Stimulated activated effector memory CD8-positive, alpha-beta T cell treated with anti-CD3 and anti-CD28 coated beads, Interleukin-12 subunit alpha, Interleukin-12 subunit beta, amount 100 ng/mL, for 72 hours (primary cell): ENCODE measurements at regions not wholly inside any gene's neighbourhood (a gene's known extent, or its start where the extent isn't known, plus 50 kb on each side); places are given as distances from the start of the nearest gene placed in this dataset.
"Not testable (repeated sequence)": the region's sequence is repeated elsewhere in the genome, so short reads cannot be mapped to it uniquely, and the experiment has no call there.

Experiments used
- ATAC-seq: fragments of 150-1000 bp; cut with Tn5 transposase; 2 replicates; pipeline ENCODE4 v1.10.0; 2021
- DNase-seq, 2 donors: peaks; one replicate each; pipeline ENCODE4 v3.0.0; 2021 to 2022; ENCODE audit warnings: low spot score in 2 of 2
- H3K27ac Mint-ChIP-seq: one replicate; pipeline ENCODE4 v1.8.0; 2022; ENCODE audit warnings: mild to moderate bottlenecking, mixed read lengths
- H3K36me3 Mint-ChIP-seq: one replicate; pipeline ENCODE4 v1.8.0; 2022; ENCODE audit warnings: mild to moderate bottlenecking, mixed read lengths
- H3K4me1 Mint-ChIP-seq: one replicate; pipeline ENCODE4 v1.8.0; 2022; ENCODE audit warnings: mixed read lengths
- H3K4me3 Mint-ChIP-seq: one replicate; pipeline ENCODE4 v1.8.0; 2022; ENCODE audit warnings: mild to moderate bottlenecking, mixed read lengths
- H3K9me3 Mint-ChIP-seq: one replicate; pipeline ENCODE4 v1.8.0; 2022; ENCODE audit warnings: mixed read lengths

- DNase-seq = no peak
- ATAC-seq = no peak
- Mint-ChIP-seq H3K9me3 (peaks cover 6% of the 10 kb centered on the region), H3K27ac (no peak overlapping the region), H3K36me3 (no peaks in the 10 kb centered on the region), H3K4me1 (no peaks in the 10 kb centered on the region), H3K4me3 (no peak overlapping the region)
Observed at GRCh38 chr2:31710121-31710520, 129.4 kb upstream of the SRD5A2 start.

DNA sequence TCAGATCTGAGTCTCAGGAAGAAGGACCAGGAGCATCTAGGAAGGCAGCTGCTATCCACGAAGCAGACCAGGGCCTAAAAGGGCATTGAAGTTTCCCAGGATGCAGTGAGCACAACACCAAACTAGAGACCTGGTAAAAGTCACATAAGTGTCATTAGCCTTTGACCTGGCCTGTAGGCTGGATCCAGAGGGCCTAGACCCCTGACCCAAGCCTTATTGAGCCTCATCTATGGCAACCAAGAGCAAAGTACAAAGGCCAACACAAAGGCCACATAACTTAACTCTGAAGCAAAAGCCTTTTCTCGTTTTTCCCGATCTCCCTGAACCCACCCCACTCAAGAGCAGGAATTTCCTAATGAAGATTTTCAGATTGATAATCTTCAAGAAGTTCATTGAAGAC is 127.3 kb upstream of the SRD5A2 start:
- no peaks in the 10 kb centered on the region for H3K9me3 Mint-ChIP-seq
- no peak overlapping the region for H3K4me3 Mint-ChIP-seq
- no peaks in the 10 kb centered on the region for H3K36me3 Mint-ChIP-seq
- ATAC-seq (no peak), DNase-seq (no peak)
- H3K4me1 Mint-ChIP-seq = no peaks in the 10 kb centered on the region
- H3K27ac Mint-ChIP-seq = no peak overlapping the region

DNA sequence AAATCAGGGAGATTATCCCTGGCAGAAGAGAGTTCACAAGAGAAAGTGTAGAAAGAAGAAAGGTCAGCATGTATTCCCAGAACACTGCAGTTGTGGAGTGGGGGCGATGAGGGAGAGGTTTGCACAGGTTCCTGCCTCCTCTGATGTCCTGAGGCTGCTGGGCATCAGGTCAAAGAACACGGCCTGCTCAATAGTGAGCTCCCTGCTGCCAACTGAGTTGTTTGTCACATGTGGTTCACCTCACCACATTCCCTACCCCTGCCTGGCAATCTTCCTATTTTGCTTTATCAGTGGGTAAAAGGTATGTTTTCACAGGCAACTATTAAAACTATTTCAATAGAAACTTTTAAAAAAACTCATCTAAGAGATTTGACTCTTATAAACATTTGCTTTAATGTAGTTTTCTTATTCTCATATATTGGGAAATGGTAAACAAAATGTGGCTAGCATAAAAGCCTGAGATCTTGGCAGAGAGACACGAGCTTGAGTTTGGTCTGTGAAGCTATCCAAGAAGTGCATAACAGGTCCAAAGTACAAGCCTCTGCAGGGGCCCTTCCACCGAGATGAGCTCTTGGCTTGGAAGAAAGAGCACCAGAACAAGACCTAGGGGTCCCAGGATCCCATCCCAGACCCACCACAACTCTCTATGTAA is 123.9 kb upstream of the SRD5A2 start:
- Mint-ChIP-seq H3K4me1 (no peaks in the 10 kb centered on the region), H3K9me3 (peaks cover 7% of the 10 kb centered on the region), H3K36me3 (no peaks in the 10 kb centered on the region), H3K4me3 (no peak overlapping the region), H3K27ac (no peak overlapping the region)
- ATAC-seq (no peak), DNase-seq (no peak)

- H3K4me1 Mint-ChIP-seq = no peaks in the 10 kb centered on the region
- H3K4me3 Mint-ChIP-seq = no peak overlapping the region
- no peak for DNase-seq
- ATAC-seq = no peak
- H3K36me3 Mint-ChIP-seq = no peaks in the 10 kb centered on the region
- H3K27ac Mint-ChIP-seq = no peak overlapping the region
- H3K9me3 Mint-ChIP-seq = peaks cover 11% of the 10 kb centered on the region
Observed at GRCh38 chr2:31703253-31703652, 122.5 kb upstream of the SRD5A2 start.

GRCh38 chr2:31698722-31699121 is 118.0 kb upstream of the SRD5A2 start:
- no peaks in the 10 kb centered on the region for H3K36me3 Mint-ChIP-seq
- H3K27ac Mint-ChIP-seq = no peak overlapping the region
- DNase-seq (no peak), ATAC-seq (no peak)
- no peak overlapping the region for H3K4me3 Mint-ChIP-seq
- H3K9me3 Mint-ChIP-seq = peaks cover 26% of the 10 kb centered on the region
- no peaks in the 10 kb centered on the region for H3K4me1 Mint-ChIP-seq

- no peak for DNase-seq
- H3K27ac Mint-ChIP-seq = no peak overlapping the region
Observed at GRCh38 chr2:31696068-31696467, 115.3 kb upstream of the SRD5A2 start.

GRCh38 chr2:31694444-31694843 is 113.7 kb upstream of the SRD5A2 start:
- Mint-ChIP-seq H3K9me3 (peaks cover 27% of the 10 kb centered on the region), H3K4me3 (no peak overlapping the region), H3K36me3 (no peaks in the 10 kb centered on the region), H3K27ac (no peak overlapping the region), H3K4me1 (no peaks in the 10 kb centered on the region)
- no peak for DNase-seq
- ATAC-seq = no peak

More at GRCh38 chr2:31696068-31696467, 115.3 kb upstream of the SRD5A2 start:
- Mint-ChIP-seq H3K36me3 (no peaks in the 10 kb centered on the region), H3K4me3 (no peak overlapping the region), H3K9me3 (peaks cover 32% of the 10 kb centered on the region), H3K4me1 (no peaks in the 10 kb centered on the region)
- ATAC-seq = no peak

DNA sequence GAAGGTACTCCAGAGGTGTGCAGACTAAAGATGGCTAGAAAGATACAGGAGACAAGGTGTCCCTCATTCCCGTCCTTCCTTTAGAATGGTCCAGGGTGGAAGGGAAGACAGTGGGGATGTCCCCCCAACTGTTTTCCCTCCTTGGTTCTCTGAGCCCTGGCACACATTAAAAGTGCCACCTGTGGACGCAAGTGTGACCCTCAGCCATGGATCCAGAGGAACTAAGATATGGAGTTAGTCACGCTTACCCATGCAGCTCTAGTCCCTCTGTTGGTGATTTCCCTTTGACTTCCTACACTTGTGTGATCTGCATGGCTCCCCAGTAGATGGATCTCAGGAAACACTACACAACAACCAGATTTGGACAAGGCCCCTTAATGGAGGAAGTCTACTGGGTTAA is 113.1 kb upstream of the SRD5A2 start:
- Mint-ChIP-seq H3K27ac (no peak overlapping the region), H3K36me3 (no peaks in the 10 kb centered on the region), H3K4me1 (no peaks in the 10 kb centered on the region), H3K9me3 (peaks cover 24% of the 10 kb centered on the region), H3K4me3 (no peak overlapping the region)
- DNase-seq (no peak), ATAC-seq (no peak)

GRCh38 chr2:31688282-31688681 is 107.5 kb upstream of the SRD5A2 start:
- ATAC-seq = no peak

DNA sequence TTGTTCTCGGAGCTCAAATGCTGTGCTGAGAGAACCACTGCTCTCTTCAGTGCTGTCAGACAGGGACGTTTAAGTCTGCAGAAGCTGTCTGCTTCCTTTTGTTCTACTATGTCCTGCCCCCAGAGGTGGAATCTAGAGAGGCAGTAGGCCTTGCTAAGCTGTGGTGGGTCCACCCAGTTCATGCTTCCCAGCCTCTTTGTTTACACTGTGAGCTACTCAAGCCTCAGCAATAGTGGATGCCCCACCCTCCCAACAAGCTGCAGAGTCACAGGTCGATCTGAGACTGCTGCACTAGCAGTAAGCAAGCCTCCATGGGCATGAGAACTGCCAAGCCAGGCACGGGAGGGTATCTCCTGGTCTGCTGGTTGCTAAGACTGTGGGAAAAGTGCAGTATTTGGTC is 102.8 kb upstream of the SRD5A2 start:
- H3K36me3 Mint-ChIP-seq, ATAC-seq, DNase-seq, H3K27ac Mint-ChIP-seq, H3K4me3 Mint-ChIP-seq, H3K4me1 Mint-ChIP-seq: not testable (repeated sequence)
- H3K9me3 Mint-ChIP-seq = peaks cover 18% of the 10 kb centered on the region

More at GRCh38 chr2:31688282-31688681, 107.5 kb upstream of the SRD5A2 start:
- Mint-ChIP-seq H3K4me1 (no peaks in the 10 kb centered on the region), H3K9me3 (peaks cover 13% of the 10 kb centered on the region), H3K4me3 (no peak overlapping the region), H3K36me3 (no peaks in the 10 kb centered on the region), H3K27ac (no peak overlapping the region)
- DNase-seq = no peak

GRCh38 chr2:31675485-31675901 is 94.8 kb upstream of the SRD5A2 start:
- Mint-ChIP-seq H3K4me1 (no peaks in the 10 kb centered on the region), H3K36me3 (no peaks in the 10 kb centered on the region), H3K27ac (no peak overlapping the region), H3K4me3 (no peak overlapping the region), H3K9me3 (peaks cover 21% of the 10 kb centered on the region)
- no peak for DNase-seq
- ATAC-seq = no peak

DNA sequence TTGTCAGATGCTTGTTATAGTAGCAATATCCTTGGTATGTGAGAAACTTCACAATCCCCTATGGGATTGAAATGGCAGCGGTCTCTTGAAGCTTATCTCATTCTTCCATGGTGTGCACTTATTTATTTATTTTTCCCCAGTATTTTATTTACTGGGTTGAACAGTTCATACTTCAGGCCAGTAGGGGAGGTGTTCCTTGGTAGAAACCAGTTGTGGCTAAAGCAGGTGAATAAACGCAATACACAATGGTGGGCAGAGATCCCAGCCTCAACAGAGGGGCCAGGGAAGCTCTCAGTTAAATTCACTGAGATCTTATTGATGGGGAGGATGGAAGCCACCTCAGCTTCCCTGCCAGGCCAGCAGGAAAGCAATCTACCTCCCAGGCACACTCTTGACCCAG is 93.7 kb upstream of the SRD5A2 start:
- H3K4me3 Mint-ChIP-seq = no peak overlapping the region
- H3K36me3 Mint-ChIP-seq = no peaks in the 10 kb centered on the region
- peaks cover 21% of the 10 kb centered on the region for H3K9me3 Mint-ChIP-seq
- no peak overlapping the region for H3K27ac Mint-ChIP-seq
- no peak for ATAC-seq
- no peaks in the 10 kb centered on the region for H3K4me1 Mint-ChIP-seq
- DNase-seq = no peak

DNA sequence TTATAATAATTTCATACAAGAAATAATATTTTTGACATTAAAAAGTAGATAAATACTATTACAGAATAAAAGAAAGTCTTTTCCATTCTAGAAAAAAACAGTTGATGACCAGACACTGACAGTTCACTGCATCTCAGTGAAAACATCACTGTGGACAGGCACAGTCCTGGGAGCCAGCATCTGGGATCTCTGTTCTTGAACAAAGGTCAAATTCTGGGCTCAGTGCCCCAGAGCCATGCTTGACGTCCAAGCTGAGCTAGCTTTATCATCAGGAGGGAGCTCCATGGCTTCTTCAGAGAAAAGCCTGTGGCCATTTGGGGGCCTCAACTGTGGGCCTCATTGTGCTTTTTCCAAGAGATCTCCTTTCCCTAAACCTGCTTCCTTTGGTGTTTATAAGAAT is 86.1 kb upstream of the SRD5A2 start:
- Mint-ChIP-seq H3K36me3 (no peaks in the 10 kb centered on the region), H3K4me3 (no peak overlapping the region), H3K4me1 (no peaks in the 10 kb centered on the region), H3K9me3 (no peaks in the 10 kb centered on the region), H3K27ac (no peak overlapping the region)
- DNase-seq (no peak), ATAC-seq (no peak)

DNA sequence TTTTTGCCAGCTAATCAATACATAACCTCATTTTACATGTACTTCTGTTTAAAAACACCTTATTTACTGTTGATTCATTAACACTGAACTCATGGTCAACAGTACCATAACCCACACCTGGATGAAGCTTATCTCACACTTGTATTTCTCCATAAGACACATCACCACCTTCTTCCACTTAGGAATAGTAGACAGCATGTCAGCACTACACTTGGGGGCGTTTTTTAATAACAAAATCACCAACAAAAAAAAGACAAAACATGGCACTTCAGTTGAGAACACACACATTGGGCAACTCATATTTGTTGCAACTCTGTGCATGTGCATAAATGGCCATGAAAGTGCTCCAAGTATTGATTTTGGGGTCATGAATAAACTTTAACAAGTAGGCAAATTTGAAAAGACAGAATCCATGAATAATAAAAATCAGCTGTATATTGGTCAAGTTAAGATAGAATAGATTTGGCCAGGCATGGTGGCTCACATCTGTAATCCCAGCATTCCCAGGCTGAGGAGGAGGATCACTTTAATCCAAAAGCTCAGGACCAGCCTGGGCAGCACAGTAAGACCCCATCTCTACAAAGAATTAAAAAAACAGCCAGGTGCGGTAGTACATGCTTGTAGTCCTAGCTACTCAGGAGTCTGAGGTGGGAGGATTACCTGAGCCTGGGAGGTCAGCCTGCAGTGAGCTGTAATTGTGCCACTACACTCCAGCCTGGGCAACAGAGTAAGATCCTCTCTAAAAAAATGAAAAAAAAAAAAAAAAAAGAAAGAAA is 84.4 kb upstream of the SRD5A2 start:
- no peak for ATAC-seq
- no peak for DNase-seq
- Mint-ChIP-seq H3K4me3 (no peak overlapping the region), H3K9me3 (no peaks in the 10 kb centered on the region), H3K27ac (no peak overlapping the region), H3K36me3 (no peaks in the 10 kb centered on the region), H3K4me1 (no peaks in the 10 kb centered on the region)

- no peak for ATAC-seq
- Mint-ChIP-seq H3K9me3 (no peaks in the 10 kb centered on the region), H3K4me1 (no peaks in the 10 kb centered on the region), H3K36me3 (no peaks in the 10 kb centered on the region), H3K4me3 (no peak overlapping the region), H3K27ac (no peak overlapping the region)
- DNase-seq = no peak
Observed at GRCh38 chr2:31660812-31661335, 80.1 kb upstream of the SRD5A2 start.

DNA sequence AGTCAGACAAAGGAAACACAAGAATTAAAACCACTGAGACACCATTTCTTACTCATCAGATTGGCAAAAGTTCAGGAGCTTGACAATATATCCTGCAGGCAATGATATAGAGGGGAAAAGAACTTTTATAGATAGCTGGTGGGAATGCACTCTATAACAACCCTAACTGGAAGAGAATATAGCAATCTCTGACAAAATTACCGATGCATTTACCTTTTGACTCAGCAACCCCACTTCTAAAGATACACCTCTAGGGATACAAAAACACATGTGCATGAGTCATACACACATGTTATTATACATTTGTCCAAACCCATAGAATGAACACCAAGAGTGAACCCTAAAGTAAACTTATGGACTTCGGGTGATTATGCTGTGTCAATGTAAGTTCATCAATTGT is 79.4 kb upstream of the SRD5A2 start:
- no peaks in the 10 kb centered on the region for H3K36me3 Mint-ChIP-seq
- H3K4me1 Mint-ChIP-seq = no peaks in the 10 kb centered on the region

More for the DNA sequence above, 79.4 kb upstream of the SRD5A2 start:
- no peak overlapping the region for H3K4me3 Mint-ChIP-seq
- no peak for ATAC-seq
- DNase-seq = no peak
- no peaks in the 10 kb centered on the region for H3K9me3 Mint-ChIP-seq
- H3K27ac Mint-ChIP-seq = no peak overlapping the region
